HCT116 (cell line): ENCODE measurements at regions not wholly inside any gene's neighbourhood (a gene's known extent, or its start where the extent isn't known, plus 50 kb on each side); places are given as distances from the start of the nearest gene placed in this dataset.

Experiments
- ATAC-seq: fragments of 200-7000 bp; cut with Tn5 transposase; 2 replicates; pipeline ENCODE4 v1.9.1; 2020; ENCODE audit warnings: mild to moderate bottlenecking, moderate library complexity
- BruUV-seq: library from RNA; stranded (reverse); fragments of 400-500 nt; replicated peaks from 2 replicates; lab custom pipeline; 2021; lab: Mats Ljungman, UMichigan
- CTCF ChIA-PET: fragments of 300-600 bp; sonication (Branson Sonifier 250); formaldehyde crosslinking; loops from one replicate; lab custom pipeline; 2021; ENCODE audit warnings: antibody characterized with exemption; lab: Charles Lee
- POLR2A ChIA-PET: fragments of 300-600, 350-600 bp; sonication (Branson Sonifier 250); formaldehyde crosslinking; loops from one replicate; lab custom pipeline; 2021; ENCODE audit warnings: antibody characterized with exemption; lab: Charles Lee
- RAD21 ChIA-PET, 2 experiments: fragments of 300-600 bp; sonication (Branson Sonifier 250); formaldehyde crosslinking; loops; one replicate each; lab custom pipeline; 2023; ENCODE audit warnings: low total read pairs in 2 of 2; ENCODE audit not compliant: uncharacterized antibody in 2 of 2, unreplicated experiment in 2 of 2, low non-redundant PET in 1 of 2; lab: Charles Lee
- DNase-seq: peaks from one replicate; pipeline ENCODE4 v3.0.0-alpha.2; 2010; ENCODE audit warnings: low read depth, low spot score
- H2AFZ ChIP-seq: fragments of 200-600 bp; shearing (Covaris generic), sonication (generic); 2 replicates; pipeline ENCODE4 v1.6.1; 2017; ENCODE audit warnings: low read depth, mixed run types, mixed read lengths, antibody characterized with exemption, low read length; ENCODE audit not compliant: poor library complexity, severe bottlenecking
- H3K27ac ChIP-seq: 2 replicates; pipeline ENCODE4 v1.5.1; 2012; ENCODE audit warnings: low read depth, low read length
- H3K27me3 ChIP-seq: fragments of 200-600 bp; sonication (generic); 2 replicates; pipeline ENCODE4 v1.6.1; 2016; ENCODE audit warnings: mixed run types, low read length, mixed read lengths; ENCODE audit not compliant: insufficient read depth
- H3K36me3 ChIP-seq, 2 experiments: fragments of 200-500 bp in 1 of 2; fragments of 200-600 bp in 1 of 2; sonication (Bioruptor generic) in 1 of 2; sonication (generic) in 1 of 2; 2 replicates each; pipeline versions ENCODE4 v1.5.1 to v1.6.1; 2014 to 2016; ENCODE audit warnings: low read length in 2 of 2, inconsistent platforms in 1 of 2, mixed read lengths in 1 of 2, mixed run types in 1 of 2; ENCODE audit not compliant: insufficient read depth in 2 of 2, control insufficient read depth in 1 of 2
- H3K4me1 ChIP-seq, 2 experiments: fragments of 200-600 bp in 1 of 2; sonication (generic) in 1 of 2; 2 replicates each; pipeline versions ENCODE4 v1.5.1 to v1.6.1; 2012 to 2017; ENCODE audit warnings: low read length in 2 of 2, inconsistent platforms in 1 of 2, mild to moderate bottlenecking in 1 of 2, mixed read lengths in 1 of 2, mixed run types in 1 of 2, moderate library complexity in 1 of 2; ENCODE audit not compliant: insufficient read depth in 2 of 2, control insufficient read depth in 1 of 2
- H3K4me2 ChIP-seq: fragments of 200-600 bp; sonication (generic); 2 replicates; pipeline ENCODE4 v1.6.1; 2017; ENCODE audit warnings: mixed run types, low read length, mixed read lengths
- H3K4me3 ChIP-seq, 2 experiments: fragments of 200-600 bp in 1 of 2; sonication (generic) in 1 of 2; replicated peaks in 1 of 2; 2 replicates each; pipeline ENCODE4 v1.5.1; 2011 to 2016; ENCODE audit warnings: low read length in 2 of 2, control low read depth in 1 of 2, low read depth in 1 of 2, mild to moderate bottlenecking in 1 of 2, mixed read lengths in 1 of 2, mixed run types in 1 of 2
- H3K79me2 ChIP-seq: fragments of 200-600 bp; sonication (generic); 2 replicates; pipeline ENCODE4 v1.6.1; 2017; ENCODE audit warnings: mild to moderate bottlenecking, mixed run types, low read length, moderate library complexity, mixed read lengths; ENCODE audit not compliant: insufficient read depth
- H3K9ac ChIP-seq: fragments of 200-600 bp; sonication (generic); 2 replicates; pipeline ENCODE4 v1.6.1; 2016; ENCODE audit warnings: low read length, mixed read lengths
- H3K9me2 ChIP-seq: fragments of 200-600 bp; sonication (generic), shearing (Covaris generic); 2 replicates; pipeline ENCODE4 v1.6.1; 2017; ENCODE audit warnings: mixed run types, mild to moderate bottlenecking, moderate library complexity; ENCODE audit not compliant: insufficient read depth
- H3K9me3 ChIP-seq, 2 experiments: fragments of 200-500 bp in 1 of 2; fragments of 200-600 bp in 1 of 2; sonication (Bioruptor generic) in 1 of 2; sonication (generic) in 1 of 2; 2 replicates each; pipeline ENCODE4 v1.6.1; 2014 to 2017; ENCODE audit warnings: low read length in 2 of 2, mixed read lengths in 2 of 2, inconsistent platforms in 1 of 2, low read depth in 1 of 2, mild to moderate bottlenecking in 1 of 2, mixed run types in 1 of 2, moderate library complexity in 1 of 2; ENCODE audit not compliant: control insufficient read depth in 1 of 2, insufficient read depth in 1 of 2
- H4K20me1 ChIP-seq: fragments of 200-600 bp; sonication (generic), shearing (Covaris generic); 2 replicates; pipeline ENCODE4 v1.6.1; 2017; ENCODE audit warnings: mixed run types, mild to moderate bottlenecking, moderate library complexity; ENCODE audit not compliant: insufficient read depth
- EGR1 ChIP-seq: IDR thresholded peaks from 2 replicates; pipeline ENCODE4 v1.6.1; 2012; ENCODE audit warnings: low read depth
- ELF1 ChIP-seq: IDR thresholded peaks from 2 replicates; pipeline ENCODE4 v1.6.1; 2012; ENCODE audit warnings: low read depth, borderline replicate concordance
- EZH2 ChIP-seq: fragments of 200-600 bp; sonication (generic); IDR thresholded peaks from 2 replicates; pipeline ENCODE4 v1.6.1; 2017; ENCODE audit warnings: antibody characterized with exemption, mixed run types
- FOSL1 ChIP-seq: IDR thresholded peaks from 2 replicates; pipeline ENCODE4 v1.6.1; 2012; ENCODE audit warnings: low read depth
- JUND ChIP-seq: IDR thresholded peaks from 2 replicates; pipeline ENCODE4 v1.6.1; 2012
- POLR2AphosphoS5 ChIP-seq: IDR thresholded peaks from 2 replicates; pipeline ENCODE4 v1.6.1; 2011; ENCODE audit warnings: mild to moderate bottlenecking, low read depth, low read length, moderate library complexity
- SIN3A ChIP-seq: IDR thresholded peaks from 2 replicates; pipeline ENCODE4 v1.6.1; 2012; ENCODE audit warnings: low read depth
- SP1 ChIP-seq: IDR thresholded peaks from 2 replicates; pipeline ENCODE4 v1.6.1; 2012; ENCODE audit warnings: low read depth
- YY1 ChIP-seq: IDR thresholded peaks from 2 replicates; pipeline ENCODE4 v1.6.1; 2011; ENCODE audit warnings: low read length, low read depth, moderate library complexity, mild to moderate bottlenecking; ENCODE audit not compliant: insufficient replicate concordance; ENCODE audit errors: extremely low read depth
- ZNF274 ChIP-seq: fragments of 200-500 bp; sonication (Bioruptor generic); IDR thresholded peaks from 2 replicates; pipeline ENCODE4 v1.6.1; 2014; ENCODE audit warnings: mild to moderate bottlenecking, low read depth, low read length, inconsistent platforms
- intact Hi-C: fragments of 100-400 bp; cut with micrococcal nuclease; formaldehyde crosslinking; loops from 2 replicates; pipeline ENCODE4 v1.10.0; 2022
- TF ChIP-seq, protein P1 (sequence below): IDR thresholded peaks from 2 replicates; pipeline ENCODE4 v1.6.1; 2012
- TF ChIP-seq, protein P2 (sequence below): IDR thresholded peaks from 2 replicates; pipeline ENCODE4 v1.6.1; 2012

DNA sequence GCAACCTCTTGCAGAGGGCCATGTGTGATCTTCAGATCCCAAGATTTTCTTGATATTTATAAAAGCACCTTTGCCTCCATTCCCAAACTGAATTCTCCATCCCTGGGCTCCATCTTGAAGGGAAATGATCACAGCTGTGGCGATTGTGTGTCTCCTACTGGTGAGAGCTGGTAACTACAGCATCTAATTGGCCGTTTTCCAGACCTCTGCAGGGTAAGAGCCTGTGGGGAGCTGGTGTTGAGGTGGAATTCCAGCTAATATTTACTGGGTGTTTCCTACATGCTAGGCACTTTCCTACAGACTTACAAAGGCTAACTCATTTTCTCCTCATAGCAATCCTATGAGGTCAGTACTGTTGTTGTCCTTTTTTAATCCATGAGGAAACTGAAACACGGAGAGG, 59.2 kb upstream of the FNDC1 start (continued):
- TF ChIP-seq, protein P1, sequence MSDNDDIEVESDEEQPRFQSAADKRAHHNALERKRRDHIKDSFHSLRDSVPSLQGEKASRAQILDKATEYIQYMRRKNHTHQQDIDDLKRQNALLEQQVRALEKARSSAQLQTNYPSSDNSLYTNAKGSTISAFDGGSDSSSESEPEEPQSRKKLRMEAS, result no peak
- TF ChIP-seq JUND (no peak), POLR2AphosphoS5 (no peak), SIN3A (no peak), ELF1 (no peak)

DNA sequence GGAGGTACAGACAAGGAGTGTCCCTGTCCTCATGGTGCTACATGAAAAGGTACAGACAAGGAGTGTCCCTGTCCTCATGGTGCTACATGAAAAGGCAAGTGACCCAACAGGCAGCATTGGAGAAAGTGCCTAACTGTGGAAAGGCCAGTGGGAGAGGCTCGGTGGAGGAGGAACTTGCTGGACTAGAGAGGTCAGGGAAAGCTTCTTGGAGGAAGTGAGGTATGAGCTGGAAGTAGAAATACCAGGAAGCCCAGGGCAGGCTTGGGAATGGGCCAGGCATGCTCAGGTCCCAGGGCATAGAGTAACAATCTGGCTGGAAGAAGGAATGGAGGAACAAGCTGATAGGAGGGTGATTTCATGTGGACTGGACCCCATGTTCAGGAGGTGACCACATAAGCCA, 59.8 kb upstream of the FNDC1 start:
- DNase-seq (no peak), ATAC-seq (0 out of 2 replicates have a peak, but pooled peaks have one; percentile 23)
- Histone ChIP-seq H3K9me2 (no peaks in the 10 kb centered on the region), H2AFZ (peak overlapping the region; percentile 75), H3K27me3 (no peaks in the 10 kb centered on the region), H3K9me3 (no peaks in the 10 kb centered on the region), H3K79me2 (no peaks in the 10 kb centered on the region), H3K4me1 (peaks cover 3 to 32% of the 10 kb centered on the region in 2 experiments; a peak in 3 of 4 replicates), H3K36me3 (no peaks in the 10 kb centered on the region), H3K27ac (no peak overlapping the region), H3K9ac (no peak overlapping the region), H3K4me2 (peak overlapping the region; percentile 39), H4K20me1 (no peaks in the 10 kb centered on the region), H3K4me3 (0 out of 4 replicates have a peak overlapping the region, but pooled peaks of 1 of the 2 experiments have one; percentile 9)
- ChIA-PET RAD21 (interaction anchor here in 1 of 2 experiments (0.6 kb wide), 1 partner anchor 580 kb away, joined by 5 read pairs; no protein-coding TSS in a partner anchor), POLR2A (interaction anchor here (1.2 to 1.4 kb wide), 2 partner anchors 67 to 109 kb away, joined by 4 read pairs; partner anchors contain the start of gene RSPH3), CTCF (interaction anchor here (0.9 to 1.9 kb wide), 9 partner anchors 13 to 418 kb away, joined by 3 to 15 read pairs (median 5); no protein-coding TSS in a partner anchor)
- no peak for TF ChIP-seq EZH2
- TF ChIP-seq, protein P2, sequence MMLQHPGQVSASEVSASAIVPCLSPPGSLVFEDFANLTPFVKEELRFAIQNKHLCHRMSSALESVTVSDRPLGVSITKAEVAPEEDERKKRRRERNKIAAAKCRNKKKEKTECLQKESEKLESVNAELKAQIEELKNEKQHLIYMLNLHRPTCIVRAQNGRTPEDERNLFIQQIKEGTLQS, result no peak
- no peak for TF ChIP-seq ZNF274
- TF ChIP-seq EGR1, result no peak
- TF ChIP-seq SP1, result no peak
- no peak for TF ChIP-seq FOSL1
- TF ChIP-seq, protein P1, result no peak
- TF ChIP-seq ELF1, result no peak; the same call in 1 of the 2 replicates
- no peak for TF ChIP-seq SIN3A
- TF ChIP-seq YY1, result no peak
- BruUV-seq, result no TSS peak
- intact Hi-C loops, result loop anchor here (10.0 kb wide), 1 partner anchor 345 kb away; no protein-coding TSS in a partner anchor
